ENCODE measurements at regions not wholly inside any gene's neighbourhood (a gene's known extent, or its start where the extent isn't known, plus 50 kb on each side); places are given as distances from the start of the nearest gene placed in this dataset.

DNA sequence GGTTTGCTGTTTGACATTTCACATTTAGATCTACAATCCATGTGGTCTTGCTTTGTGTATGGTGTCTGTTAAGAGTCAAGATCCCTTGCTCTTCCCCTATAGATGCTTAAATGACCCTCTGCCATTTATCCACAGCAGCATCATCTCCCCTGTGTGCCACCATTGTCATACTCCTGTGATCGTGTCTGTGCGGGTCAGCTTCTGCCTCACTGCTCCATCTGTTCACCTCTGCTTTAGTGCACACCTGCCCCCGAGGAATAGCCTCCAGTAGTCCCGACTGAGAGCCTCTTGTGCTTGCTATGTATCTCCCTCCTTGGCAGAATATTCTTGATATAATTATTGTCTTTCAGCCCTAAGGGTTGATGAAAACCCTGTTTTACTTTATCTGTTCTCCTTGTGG, 551.2 kb downstream of the CDH26 start:
- TF ChIP-seq, protein P1, sequence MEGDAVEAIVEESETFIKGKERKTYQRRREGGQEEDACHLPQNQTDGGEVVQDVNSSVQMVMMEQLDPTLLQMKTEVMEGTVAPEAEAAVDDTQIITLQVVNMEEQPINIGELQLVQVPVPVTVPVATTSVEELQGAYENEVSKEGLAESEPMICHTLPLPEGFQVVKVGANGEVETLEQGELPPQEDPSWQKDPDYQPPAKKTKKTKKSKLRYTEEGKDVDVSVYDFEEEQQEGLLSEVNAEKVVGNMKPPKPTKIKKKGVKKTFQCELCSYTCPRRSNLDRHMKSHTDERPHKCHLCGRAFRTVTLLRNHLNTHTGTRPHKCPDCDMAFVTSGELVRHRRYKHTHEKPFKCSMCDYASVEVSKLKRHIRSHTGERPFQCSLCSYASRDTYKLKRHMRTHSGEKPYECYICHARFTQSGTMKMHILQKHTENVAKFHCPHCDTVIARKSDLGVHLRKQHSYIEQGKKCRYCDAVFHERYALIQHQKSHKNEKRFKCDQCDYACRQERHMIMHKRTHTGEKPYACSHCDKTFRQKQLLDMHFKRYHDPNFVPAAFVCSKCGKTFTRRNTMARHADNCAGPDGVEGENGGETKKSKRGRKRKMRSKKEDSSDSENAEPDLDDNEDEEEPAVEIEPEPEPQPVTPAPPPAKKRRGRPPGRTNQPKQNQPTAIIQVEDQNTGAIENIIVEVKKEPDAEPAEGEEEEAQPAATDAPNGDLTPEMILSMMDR (conservative IDR thresholded peaks at IDR 0.05; ENCODE audit: low read depth, low read length), result no peak
- TF ChIP-seq EZH2phosphoT487 (IDR thresholded peaks at IDR 0.05; ENCODE audit: borderline replicate concordance, low read length), result no peak
- TF ChIP-seq EZH2 (IDR thresholded peaks at IDR 0.05; ENCODE audit: low read length, unreplicated experiment), result no peak
